SJCRH30 (cell line): ENCODE measurements at regions not wholly inside any gene's neighbourhood (a gene's known extent, or its start where the extent isn't known, plus 50 kb on each side); places are given as distances from the start of the nearest gene placed in this dataset.

Experiments
- DNase-seq, 2 experiments: peaks; one replicate each; pipeline ENCODE4 v3.0.0-alpha.2; 2015 to 2020
- H3K27ac ChIP-seq: fragments of 250-450 bp; sonication (Bioruptor Pico); 2 replicates; pipeline ENCODE4 v1.5.1; 2020; ENCODE audit warnings: mild to moderate bottlenecking, moderate library complexity
- H3K27me3 ChIP-seq: fragments of 250-450 bp; sonication (Bioruptor Pico); 2 replicates; pipeline ENCODE4 v1.5.1; 2020; ENCODE audit warnings: mild to moderate bottlenecking, moderate library complexity
- H3K36me3 ChIP-seq: fragments of 250-450 bp; sonication (Bioruptor Pico); 2 replicates; pipeline ENCODE4 v1.5.1; 2020; ENCODE audit warnings: mild to moderate bottlenecking, moderate library complexity
- H3K4me1 ChIP-seq: fragments of 250-450 bp; sonication (Bioruptor Pico); 2 replicates; pipeline ENCODE4 v1.5.1; 2020; ENCODE audit warnings: mild to moderate bottlenecking, moderate library complexity
- H3K4me3 ChIP-seq: fragments of 250-450 bp; sonication (Bioruptor Pico); 2 replicates; pipeline ENCODE4 v1.5.1; 2020; ENCODE audit warnings: mild to moderate bottlenecking, moderate library complexity
- H3K9me3 ChIP-seq: fragments of 250-450 bp; sonication (Bioruptor Pico); replicated peaks from 2 replicates; pipeline ENCODE4 v1.5.1; 2020; ENCODE audit warnings: mild to moderate bottlenecking, moderate library complexity

- H3K36me3 ChIP-seq: no peaks in the 10 kb centered on the region
- peaks cover 11% of the 10 kb centered on the region for H3K27me3 ChIP-seq
- no peaks in the 10 kb centered on the region for H3K4me1 ChIP-seq
- no peaks in the 10 kb centered on the region for H3K9me3 ChIP-seq
- no peak overlapping the region for H3K27ac ChIP-seq
- no peak overlapping the region for H3K4me3 ChIP-seq
- DNase-seq: no peak
Observed at GRCh38 chr20:40120827-40121226, 568.2 kb downstream of the MAFB start.

- no peaks in the 10 kb centered on the region for H3K36me3 ChIP-seq
- H3K9me3 ChIP-seq: no peaks in the 10 kb centered on the region
- H3K4me3 ChIP-seq: no peak overlapping the region
- no peak overlapping the region for H3K27ac ChIP-seq
- H3K27me3 ChIP-seq: 0 out of 2 replicates have a peak, but pooled peaks cover 14% of the 10 kb centered on the region
- H3K4me1 ChIP-seq: no peaks in the 10 kb centered on the region
- DNase-seq: no peak
Observed at GRCh38 chr20:40111282-40111681, 577.8 kb downstream of the MAFB start.

- no peaks in the 10 kb centered on the region for H3K36me3 ChIP-seq
- no peak overlapping the region for H3K27ac ChIP-seq
- 0 out of 2 replicates have a peak, but pooled peaks cover 7% of the 10 kb centered on the region for H3K27me3 ChIP-seq
- H3K9me3 ChIP-seq: no peaks in the 10 kb centered on the region
- DNase-seq: no peak
- no peak overlapping the region for H3K4me3 ChIP-seq
- H3K4me1 ChIP-seq: no peaks in the 10 kb centered on the region
Observed at GRCh38 chr20:40110311-40110831, 578.7 kb downstream of the MAFB start.

GRCh38 chr20:40109136-40109535 is 579.9 kb downstream of the MAFB start:
- Histone ChIP-seq H3K4me3 (no peak overlapping the region), H3K27me3 (0 out of 2 replicates have a peak, but pooled peaks cover 4% of the 10 kb centered on the region)

GRCh38 chr20:40108321-40108720 is 580.7 kb downstream of the MAFB start:
- Histone ChIP-seq H3K27ac (no peak overlapping the region), H3K4me1 (no peaks in the 10 kb centered on the region), H3K27me3 (no peaks in the 10 kb centered on the region), H3K9me3 (no peaks in the 10 kb centered on the region), H3K36me3 (no peaks in the 10 kb centered on the region), H3K4me3 (no peak overlapping the region)
- DNase-seq: no peak

More at GRCh38 chr20:40109136-40109535, 579.9 kb downstream of the MAFB start:
- Histone ChIP-seq H3K4me1 (no peaks in the 10 kb centered on the region), H3K36me3 (no peaks in the 10 kb centered on the region), H3K27ac (no peak overlapping the region), H3K9me3 (no peaks in the 10 kb centered on the region)
- DNase-seq: peak in 1 of 2 experiments; percentile 13

GRCh38 chr20:40104959-40105358 is 584.1 kb downstream of the MAFB start:
- Histone ChIP-seq H3K27ac (no peak overlapping the region), H3K27me3 (peaks cover 7% of the 10 kb centered on the region), H3K4me3 (no peak overlapping the region), H3K9me3 (no peaks in the 10 kb centered on the region), H3K4me1 (no peaks in the 10 kb centered on the region), H3K36me3 (no peaks in the 10 kb centered on the region)
- DNase-seq: peak in 1 of 2 experiments; percentile 8

- Histone ChIP-seq H3K4me1 (no peaks in the 10 kb centered on the region), H3K27ac (no peak overlapping the region), H3K4me3 (no peak overlapping the region), H3K27me3 (peaks cover 7% of the 10 kb centered on the region), H3K9me3 (no peaks in the 10 kb centered on the region), H3K36me3 (no peaks in the 10 kb centered on the region)
- no peak for DNase-seq
Observed at GRCh38 chr20:40103420-40103819, 585.6 kb downstream of the MAFB start.

- H3K4me3 ChIP-seq: no peak overlapping the region
- no peak for DNase-seq
Observed at GRCh38 chr20:40101560-40101959, 587.5 kb downstream of the MAFB start.

GRCh38 chr20:40100261-40100660 is 588.8 kb downstream of the MAFB start:
- no peak for DNase-seq
- no peak overlapping the region for H3K4me3 ChIP-seq
- no peak overlapping the region for H3K27ac ChIP-seq
- no peaks in the 10 kb centered on the region for H3K36me3 ChIP-seq
- peaks cover 7% of the 10 kb centered on the region for H3K27me3 ChIP-seq
- H3K4me1 ChIP-seq: no peaks in the 10 kb centered on the region
- H3K9me3 ChIP-seq: no peaks in the 10 kb centered on the region

More at GRCh38 chr20:40101560-40101959, 587.5 kb downstream of the MAFB start:
- H3K9me3 ChIP-seq: no peaks in the 10 kb centered on the region
- no peaks in the 10 kb centered on the region for H3K36me3 ChIP-seq
- H3K4me1 ChIP-seq: no peaks in the 10 kb centered on the region
- peaks cover 7% of the 10 kb centered on the region for H3K27me3 ChIP-seq
- H3K27ac ChIP-seq: no peak overlapping the region

GRCh38 chr20:40090236-40090635 is 598.8 kb downstream of the MAFB start:
- Histone ChIP-seq H3K27ac (no peak overlapping the region), H3K4me3 (no peak overlapping the region), H3K27me3 (peaks cover 10% of the 10 kb centered on the region), H3K4me1 (no peaks in the 10 kb centered on the region), H3K9me3 (no peaks in the 10 kb centered on the region), H3K36me3 (no peaks in the 10 kb centered on the region)
- peak in 1 of 2 experiments; percentile 20 for DNase-seq

GRCh38 chr20:40087496-40087895 is 601.5 kb downstream of the MAFB start:
- Histone ChIP-seq H3K27me3 (peaks cover 10% of the 10 kb centered on the region), H3K36me3 (no peaks in the 10 kb centered on the region), H3K4me1 (no peaks in the 10 kb centered on the region), H3K9me3 (no peaks in the 10 kb centered on the region), H3K4me3 (no peak overlapping the region), H3K27ac (no peak overlapping the region)
- no peak for DNase-seq

- Histone ChIP-seq H3K27ac (no peak overlapping the region), H3K4me3 (no peak overlapping the region), H3K9me3 (no peaks in the 10 kb centered on the region), H3K4me1 (no peaks in the 10 kb centered on the region), H3K27me3 (peaks cover 10% of the 10 kb centered on the region), H3K36me3 (no peaks in the 10 kb centered on the region)
- DNase-seq: no peak
Observed at GRCh38 chr20:40085513-40085912, 603.5 kb downstream of the MAFB start.

GRCh38 chr20:40082436-40082835 is 606.6 kb downstream of the MAFB start:
- Histone ChIP-seq H3K9me3 (no peaks in the 10 kb centered on the region), H3K27me3 (no peaks in the 10 kb centered on the region), H3K36me3 (no peaks in the 10 kb centered on the region), H3K4me1 (no peaks in the 10 kb centered on the region), H3K4me3 (no peak overlapping the region), H3K27ac (no peak overlapping the region)
- DNase-seq: no peak

- H3K27ac ChIP-seq: no peak overlapping the region
- DNase-seq: no peak
- no peaks in the 10 kb centered on the region for H3K4me1 ChIP-seq
- no peaks in the 10 kb centered on the region for H3K9me3 ChIP-seq
- no peaks in the 10 kb centered on the region for H3K27me3 ChIP-seq
- no peak overlapping the region for H3K4me3 ChIP-seq
- H3K36me3 ChIP-seq: no peaks in the 10 kb centered on the region
Observed at GRCh38 chr20:40081653-40082052, 607.4 kb downstream of the MAFB start.

GRCh38 chr20:40080041-40080652 is 608.9 kb downstream of the MAFB start:
- peak; percentile 19 to 44 for DNase-seq
- Histone ChIP-seq H3K27me3 (no peaks in the 10 kb centered on the region), H3K4me3 (no peak overlapping the region), H3K27ac (no peak overlapping the region), H3K36me3 (no peaks in the 10 kb centered on the region), H3K9me3 (no peaks in the 10 kb centered on the region), H3K4me1 (no peaks in the 10 kb centered on the region)
